B cell (primary cell): ENCODE measurements at regions not wholly inside any gene's neighbourhood (a gene's known extent, or its start where the extent isn't known, plus 50 kb on each side); places are given as distances from the start of the nearest gene placed in this dataset.

ENCODE experiments used
- ATAC-seq: fragments of 200-7000 bp; cut with Tn5 transposase; one replicate; pipeline ENCODE4 v1.10.0; 2021; ENCODE audit warnings: low read depth, mild to moderate bottlenecking, moderate number of reproducible peaks, moderate library complexity
- CTCF ChIA-PET: fragments of 350-600 bp; sonication (Branson Sonifier 250); formaldehyde crosslinking; loops from one replicate; lab custom pipeline; 2021; ENCODE audit warnings: antibody characterized with exemption, inconsistent platforms; lab: Charles Lee
- POLR2A ChIA-PET: fragments of 350-600 bp; sonication (Branson Sonifier 250); formaldehyde crosslinking; loops from one replicate; lab custom pipeline; 2021; ENCODE audit warnings: antibody characterized with exemption; lab: Charles Lee
- DNase-seq: peaks from one replicate; pipeline ENCODE4 v3.0.0; 2013
- H2AFZ ChIP-seq: 2 replicates; pipeline ENCODE4 v1.6.1; 2012; ENCODE audit warnings: mild to moderate bottlenecking, low read depth, low read length; ENCODE audit not compliant: insufficient read depth, poor library complexity, severe bottlenecking
- H3K27ac ChIP-seq, 2 donors: 1 replicate in 1 of 2; 2 replicates in 1 of 2; pipeline ENCODE4 v1.5.1; 2012 to 2013; ENCODE audit warnings: low read length in 2 of 2, mild to moderate bottlenecking in 2 of 2, moderate library complexity in 1 of 2
- H3K27me3 ChIP-seq, 4 experiments: fragments of 200-600 bp in 1 of 4; sonication (generic) in 1 of 4; replicated peaks in 1 of 4; 1 replicate in 2 of 4; 2 replicates in 2 of 4; pipeline versions ENCODE4 v1.6.1 to v1.7.0; 2013 to 2016; ENCODE audit warnings: low read length in 3 of 4, mild to moderate bottlenecking in 2 of 4, mixed read lengths in 1 of 4, moderate library complexity in 1 of 4; ENCODE audit not compliant: insufficient read depth in 4 of 4, control insufficient read depth in 3 of 4; ENCODE audit errors: control extremely low read depth in 1 of 4
- H3K36me3 ChIP-seq, 2 experiments: replicated peaks in 1 of 2; 1 replicate in 1 of 2; 2 replicates in 1 of 2; pipeline versions ENCODE4 v1.6.1 to v1.7.1; 2013; ENCODE audit warnings: low read length in 1 of 2; ENCODE audit not compliant: insufficient read depth in 2 of 2, control insufficient read depth in 1 of 2; ENCODE audit errors: control extremely low read depth in 1 of 2, extremely low read depth in 1 of 2
- H3K4me1 ChIP-seq, 2 donors: fragments of 200-600 bp in 1 of 2; sonication (generic) in 1 of 2; 1 replicate in 1 of 2; 2 replicates in 1 of 2; pipeline versions ENCODE4 v1.5.1 to v1.6.1; 2013 to 2017; ENCODE audit warnings: low read length in 2 of 2; ENCODE audit not compliant: control insufficient read depth in 2 of 2, insufficient read depth in 2 of 2
- H3K4me2 ChIP-seq: replicated peaks from 2 replicates; pipeline ENCODE3; 2012; ENCODE audit warnings: mild to moderate bottlenecking, low read depth, low read length; ENCODE audit not compliant: poor library complexity, severe bottlenecking
- H3K4me3 ChIP-seq, 5 experiments: fragments of 200-600 bp in 1 of 5; sonication (generic) in 1 of 5; 1 replicate in 3 of 5; 2 replicates in 2 of 5; pipeline versions ENCODE4 v1.5.1 to v1.7.0; 2011 to 2016; ENCODE audit warnings: low read length in 4 of 5, mild to moderate bottlenecking in 4 of 5, low read depth in 2 of 5, control low read depth in 1 of 5, moderate library complexity in 1 of 5; ENCODE audit not compliant: insufficient read depth in 1 of 5; ENCODE audit errors: control extremely low read depth in 1 of 5, extremely low read depth in 1 of 5
- H3K79me2 ChIP-seq: fragments of 200-600 bp; sonication (generic); one replicate; pipeline ENCODE4 v1.6.0; 2016; ENCODE audit warnings: low read length; ENCODE audit not compliant: control insufficient read depth, insufficient read depth
- H3K9ac ChIP-seq: fragments of 200-600 bp; sonication (generic); 2 replicates; pipeline ENCODE4 v1.6.1; 2017; ENCODE audit warnings: mild to moderate bottlenecking, low read length, moderate library complexity
- H3K9me3 ChIP-seq, 3 donors: one replicate each; pipeline versions ENCODE4 v1.6.1 to v1.7.1; 2013; ENCODE audit warnings: low read length in 2 of 3; ENCODE audit not compliant: control insufficient read depth in 2 of 3, insufficient read depth in 1 of 3; ENCODE audit errors: control extremely low read depth in 1 of 3
- H4K20me1 ChIP-seq: 2 replicates; pipeline ENCODE4 v1.6.0; 2012; ENCODE audit warnings: mild to moderate bottlenecking, low read length; ENCODE audit not compliant: insufficient read depth, control insufficient read depth, poor library complexity, severe bottlenecking
- H3K27ac Mint-ChIP-seq: one replicate; pipeline ENCODE4 v1.8.0; 2021; ENCODE audit warnings: mixed read lengths
- H3K27me3 Mint-ChIP-seq: one replicate; pipeline ENCODE4 v1.8.0; 2021; ENCODE audit warnings: mixed read lengths
- H3K4me1 Mint-ChIP-seq: one replicate; pipeline ENCODE4 v1.8.0; 2021; ENCODE audit warnings: mixed read lengths
- H3K4me3 Mint-ChIP-seq: one replicate; pipeline ENCODE4 v1.8.0; 2021; ENCODE audit warnings: mixed read lengths
- H3K9me3 Mint-ChIP-seq: one replicate; pipeline ENCODE4 v1.8.0; 2022; ENCODE audit warnings: mixed read lengths; ENCODE audit not compliant: insufficient read depth
- CTCF ChIP-seq: fragments of 200-600 bp; IDR thresholded peaks from one replicate; pipeline ENCODE4 v1.8.0; 2022; ENCODE audit warnings: antibody characterized with exemption, mild to moderate bottlenecking
- EZH2 ChIP-seq: IDR thresholded peaks from 2 replicates; pipeline ENCODE4 v1.6.1; 2012; ENCODE audit warnings: borderline replicate concordance, low read depth, mild to moderate bottlenecking, moderate library complexity, low read length; ENCODE audit not compliant: insufficient read depth, poor library complexity, severe bottlenecking
- WGBS: methylation state at CpG from one replicate; pipeline ENCODE4 v1.1.5; 2013; ENCODE audit warnings: missing lambda C conversion rate; ENCODE audit not compliant: insufficient coverage; 5-methylcytosine and 5-hydroxymethylcytosine counted together
- intact Hi-C: fragments of 100-400 bp; cut with micrococcal nuclease; formaldehyde crosslinking; loops from one replicate; pipeline ENCODE4 v1.10.0; 2022

GRCh38 chr14:82080370-82080769 is 546.7 kb upstream of the SEL1L start:
- WGBS, result 16% methylated on average over 2 of the region's 4 CpGs
- H3K4me3 Mint-ChIP-seq, result no peak overlapping the region
- Histone ChIP-seq H2AFZ (no peak overlapping the region), H3K4me2 (no peak overlapping the region), H3K9ac (no peak overlapping the region), H3K79me2 (no peaks in the 10 kb centered on the region), H4K20me1 (no peaks in the 10 kb centered on the region), H3K9me3 (no peaks in the 10 kb centered on the region), H3K36me3 (no peaks in the 10 kb centered on the region), H3K4me1 (no peaks in the 10 kb centered on the region), H3K27me3 (no peaks in the 10 kb centered on the region), H3K27ac (no peak overlapping the region), H3K4me3 (no peak overlapping the region)
- intact Hi-C loops, result no loop called here
- ChIA-PET POLR2A (no interaction called here), CTCF (interaction anchor here (1.3 kb wide), 1 partner anchor 28 kb away, joined by 3 read pairs; no protein-coding TSS in a partner anchor)
- ATAC-seq (no peak), DNase-seq (no peak)
- H3K27ac Mint-ChIP-seq, result no peak overlapping the region
- TF ChIP-seq CTCF, result no peak
- no peak for TF ChIP-seq EZH2
- H3K4me1 Mint-ChIP-seq, result no peaks in the 10 kb centered on the region
- H3K9me3 Mint-ChIP-seq, result no peaks in the 10 kb centered on the region
- no peaks in the 10 kb centered on the region for H3K27me3 Mint-ChIP-seq

DNA sequence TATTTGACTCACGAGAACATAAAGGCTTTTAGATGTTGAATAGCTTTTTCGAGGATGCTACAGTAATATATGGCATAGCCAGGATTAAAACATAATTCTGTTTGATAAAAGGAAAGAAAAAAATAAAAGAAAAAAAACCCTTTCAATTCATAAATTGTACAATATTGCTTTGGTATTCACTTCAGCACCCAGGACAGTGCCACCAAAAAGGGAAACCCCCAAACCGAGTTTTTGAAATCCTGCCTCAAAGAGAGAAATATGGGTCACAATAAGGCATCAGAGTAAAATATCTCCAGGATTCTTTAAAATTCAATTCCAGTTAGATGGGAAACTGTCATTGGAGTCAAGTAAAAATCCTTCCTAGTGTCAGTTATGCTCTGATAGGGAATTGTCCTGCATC is 551.2 kb upstream of the SEL1L start:
- WGBS, result 60% methylated on average over 1 of the region's 3 CpGs
- POLR2A ChIA-PET, result no interaction called here
- CTCF ChIA-PET, result no interaction called here

More for the DNA sequence above, 551.2 kb upstream of the SEL1L start:
- Histone ChIP-seq H3K9me3 (no peaks in the 10 kb centered on the region), H3K79me2 (no peaks in the 10 kb centered on the region), H3K4me2 (no peak overlapping the region), H3K4me3 (no peak overlapping the region), H3K27me3 (no peaks in the 10 kb centered on the region), H3K4me1 (no peaks in the 10 kb centered on the region), H3K27ac (no peak overlapping the region), H4K20me1 (no peaks in the 10 kb centered on the region), H2AFZ (no peak overlapping the region), H3K36me3 (no peaks in the 10 kb centered on the region), H3K9ac (no peak overlapping the region)
- Mint-ChIP-seq H3K27ac (no peak overlapping the region), H3K4me3 (no peak overlapping the region), H3K4me1 (no peaks in the 10 kb centered on the region), H3K9me3 (peaks cover 8% of the 10 kb centered on the region), H3K27me3 (no peaks in the 10 kb centered on the region)
- TF ChIP-seq CTCF (no peak), EZH2 (no peak)
- intact Hi-C loops, result no loop called here
- no peak for DNase-seq
- ATAC-seq, result no peak
